NCI-H82 treated with DMSO at 0.1 percent for 48 hours (cell line): ENCODE measurements at regions not wholly inside any gene's neighbourhood (a gene's known extent, or its start where the extent isn't known, plus 50 kb on each side); places are given as distances from the start of the nearest gene placed in this dataset.
"Not testable (repeated sequence)": the region's sequence is repeated elsewhere in the genome, so short reads cannot be mapped to it uniquely, and the experiment has no call there.

Experiments used
- DNase-seq: peaks from one replicate; lab custom pipeline; 2025; ENCODE audit not compliant: unreplicated experiment; lab: John Stamatoyannopoulos, UW

- no peak for DNase-seq
Observed at GRCh38 chr12:67716817-67717216, 68.3 kb downstream of the DYRK2 start.

- DNase-seq = not testable (repeated sequence)
Observed at GRCh38 chr12:67719303-67719702, 70.8 kb downstream of the DYRK2 start.

GRCh38 chr12:67720351-67720856, 71.9 kb downstream of the DYRK2 start:
- no peak for DNase-seq

- DNase-seq = no peak
Observed at GRCh38 chr12:67721248-67721647, 72.7 kb downstream of the DYRK2 start.

GRCh38 chr12:67722296-67722695, 73.8 kb downstream of the DYRK2 start:
- no peak for DNase-seq

- no peak for DNase-seq
Observed at GRCh38 chr12:67726868-67727267, 78.3 kb downstream of the DYRK2 start.

GRCh38 chr12:67727702-67728666, 79.4 kb downstream of the DYRK2 start:
- DNase-seq = no peak

GRCh38 chr12:67732857-67733256, 84.3 kb downstream of the DYRK2 start:
- no peak for DNase-seq

- no peak for DNase-seq
Observed at GRCh38 chr12:67735868-67736267, 87.3 kb downstream of the DYRK2 start.

- no peak for DNase-seq
Observed at GRCh38 chr12:67740711-67741110, 92.2 kb downstream of the DYRK2 start.

- DNase-seq = no peak
Observed at GRCh38 chr12:67741270-67741669, 92.7 kb downstream of the DYRK2 start.

GRCh38 chr12:67742461-67742860, 93.9 kb downstream of the DYRK2 start:
- DNase-seq = no peak

- no peak for DNase-seq
Observed at GRCh38 chr12:67747869-67748742, 99.6 kb downstream of the DYRK2 start.

GRCh38 chr12:67748743-67749040, 100.1 kb downstream of the DYRK2 start:
- DNase-seq = no peak

GRCh38 chr12:67750513-67751183, 102.1 kb downstream of the DYRK2 start:
- DNase-seq = no peak

- DNase-seq = no peak
Observed at GRCh38 chr12:67751381-67751928, 102.9 kb downstream of the DYRK2 start.

GRCh38 chr12:67752226-67752732, 103.7 kb downstream of the DYRK2 start:
- DNase-seq = no peak

GRCh38 chr12:67754933-67755697, 106.6 kb downstream of the DYRK2 start:
- DNase-seq = no peak

GRCh38 chr12:67757651-67758050, 109.1 kb downstream of the DYRK2 start:
- DNase-seq = no peak

GRCh38 chr12:67758119-67758518, 109.6 kb downstream of the DYRK2 start:
- DNase-seq = no peak
